ENCODE measurements at regions not wholly inside any gene's neighbourhood (a gene's known extent, or its start where the extent isn't known, plus 50 kb on each side); places are given as distances from the start of the nearest gene placed in this dataset.

- no peak for TF ChIP-seq CTCF (IDR thresholded peaks at IDR 0.05; ENCODE audit: borderline replicate concordance, extremely low read depth, low read length, poor library complexity, severe bottlenecking)
- no peak for TF ChIP-seq EZH2 (IDR thresholded peaks at IDR 0.05; ENCODE audit: borderline replicate concordance, low read depth, low read length, severe bottlenecking)
Observed at GRCh38 chr14:57068511-57068910, 200.2 kb downstream of the EXOC5 start.

All from DND-41 (cell line).